Eye (tissue), 1 donor: ENCODE measurements at regions not wholly inside any gene's neighbourhood (a gene's known extent, or its start where the extent isn't known, plus 50 kb on each side); places are given as distances from the start of the nearest gene placed in this dataset.

Experiments
- DNase-seq: peaks from one replicate; pipeline ENCODE4 v3.0.0-alpha.2; 2015

DNA sequence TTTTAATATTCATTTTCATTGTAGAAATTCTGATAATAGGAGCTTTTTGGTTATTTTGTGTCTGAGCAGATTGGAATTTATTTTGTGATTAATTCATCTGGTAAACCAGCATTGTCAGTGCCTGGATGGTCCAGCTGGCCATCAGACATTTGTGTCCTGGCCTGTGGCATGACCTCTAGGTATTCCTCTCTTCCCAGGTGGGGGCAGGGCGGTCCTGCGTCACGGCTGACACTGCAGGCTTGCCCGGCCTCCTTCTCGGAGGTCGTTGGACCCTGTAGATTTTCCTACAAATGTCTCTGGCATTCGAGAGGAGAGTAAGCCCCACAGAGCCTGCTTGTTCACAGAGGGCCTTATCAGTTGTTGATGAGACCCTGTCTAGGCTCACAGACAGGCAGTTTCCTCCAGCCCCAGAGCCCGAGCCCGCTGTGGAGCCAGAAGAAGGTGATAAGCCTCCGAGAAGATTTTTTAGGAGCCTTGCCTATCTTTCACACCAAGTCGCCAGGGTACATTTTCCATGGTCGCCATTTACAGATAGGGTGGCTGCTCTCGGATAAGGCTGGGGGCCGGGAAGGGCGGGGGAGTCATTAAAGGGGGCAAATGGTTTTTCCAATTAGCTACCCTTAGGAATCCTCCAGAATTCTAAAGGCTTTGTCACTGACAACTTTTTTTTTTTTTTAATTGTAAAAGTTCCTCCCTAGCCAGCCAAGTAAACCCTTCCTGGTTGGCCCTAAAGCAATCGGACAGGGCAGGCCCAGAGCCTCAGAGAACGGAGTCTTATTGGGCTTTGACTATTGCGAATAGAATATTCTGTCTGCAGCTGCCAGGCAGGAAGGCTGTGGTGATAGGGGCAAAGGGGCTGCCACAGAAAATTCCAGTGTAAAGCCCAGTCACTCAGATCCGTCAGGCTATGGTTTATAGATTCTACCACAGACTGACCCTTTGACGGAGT, 78.1 kb upstream of the TBX20 start:
- DNase-seq, result no peak

DNA sequence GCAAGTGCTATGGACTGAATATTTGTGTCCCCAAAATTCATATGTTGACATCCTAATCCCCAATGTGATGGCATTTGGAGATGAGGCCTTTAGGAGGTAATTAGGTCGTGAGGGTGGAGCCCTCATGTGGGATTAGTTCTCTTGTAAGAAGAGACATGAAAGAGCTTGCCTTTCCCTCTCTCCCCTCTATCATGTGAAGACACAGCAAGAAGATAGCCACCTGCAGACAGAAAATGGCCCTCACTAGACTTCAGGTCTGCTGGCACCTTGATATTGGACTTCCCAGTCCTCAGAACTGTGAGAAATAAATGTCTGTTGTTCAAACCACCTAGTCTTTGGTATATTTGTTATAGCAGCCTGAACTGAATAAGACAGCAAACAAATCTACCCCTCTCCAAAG, 75.1 kb upstream of the TBX20 start:
- no peak for DNase-seq

DNA sequence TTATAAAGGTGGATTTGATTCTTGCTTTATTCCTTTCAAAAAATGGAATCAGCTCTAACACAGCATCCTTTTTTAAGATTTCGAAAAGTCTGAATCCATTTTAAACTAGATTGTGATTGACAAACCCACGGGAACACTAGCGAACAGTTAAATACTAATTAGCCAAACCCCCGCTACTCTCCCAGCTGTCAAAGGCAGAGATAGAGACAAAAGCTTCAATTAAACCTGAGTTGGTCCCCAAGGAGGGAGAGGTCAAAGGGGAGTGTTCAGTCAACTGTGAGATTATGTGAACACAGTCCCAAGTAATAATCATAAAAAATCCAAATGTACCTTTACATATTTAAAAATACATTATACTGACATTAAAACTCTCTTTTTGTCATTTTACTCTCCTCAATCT, 65.7 kb upstream of the TBX20 start:
- DNase-seq, result peak; percentile 87

DNA sequence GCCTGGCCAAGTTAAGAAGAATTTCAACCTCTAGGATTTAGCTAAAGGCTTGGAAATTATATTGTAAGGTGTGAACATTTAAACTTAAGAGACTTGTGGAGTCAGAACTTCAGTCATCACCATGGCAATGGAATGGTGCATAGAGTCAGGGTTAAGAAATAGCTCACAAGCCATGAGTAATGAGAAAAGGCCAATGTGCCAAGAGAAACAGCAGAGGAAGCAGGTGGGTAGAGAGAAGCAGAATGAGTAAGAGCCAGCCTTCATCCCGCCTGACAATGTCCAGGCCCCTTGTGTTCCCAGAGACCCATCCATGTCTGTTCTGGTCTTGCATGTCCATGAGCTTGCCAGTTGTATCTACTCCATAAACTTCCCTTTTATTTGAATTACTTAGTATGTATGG, 62.6 kb upstream of the TBX20 start:
- no peak for DNase-seq

DNA sequence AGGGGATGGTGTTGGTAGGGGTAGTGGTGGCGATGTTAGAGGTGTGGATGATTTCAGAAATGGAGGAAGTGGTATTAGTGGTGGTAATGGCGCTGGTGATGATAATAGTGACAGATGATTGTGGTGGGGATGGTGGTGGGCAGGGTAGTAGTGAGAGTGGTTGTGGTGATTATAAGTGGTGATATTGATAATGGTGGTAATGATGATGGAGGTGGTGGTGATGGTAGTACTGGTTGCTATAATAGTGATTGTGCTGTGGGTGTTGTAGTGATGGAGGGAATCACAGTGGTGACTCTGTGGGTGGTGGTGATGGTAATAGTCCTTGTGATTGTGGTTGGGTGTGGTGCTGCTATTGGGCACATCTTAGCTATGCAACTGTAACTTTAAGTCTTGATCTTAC, 61.6 kb upstream of the TBX20 start:
- no peak for DNase-seq

DNA sequence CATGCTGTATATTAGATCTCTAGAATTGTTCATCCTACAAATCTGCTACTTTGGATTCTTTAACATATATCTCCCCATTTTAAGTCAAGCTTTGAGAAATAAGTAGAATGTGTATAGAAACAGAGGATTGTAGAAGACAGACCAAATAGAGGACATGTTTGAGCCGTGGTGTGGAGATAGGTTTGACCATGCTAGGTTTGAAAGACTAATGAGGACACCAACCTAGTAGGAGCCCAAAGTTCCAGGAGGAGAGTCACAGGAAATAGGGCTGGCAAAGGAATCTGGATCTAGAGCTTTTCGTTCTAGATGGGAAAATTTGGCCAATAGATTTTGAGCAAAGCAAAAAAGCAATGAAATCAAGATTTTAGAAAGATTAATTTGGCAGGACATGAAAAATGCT, 60.5 kb upstream of the TBX20 start:
- no peak for DNase-seq

DNA sequence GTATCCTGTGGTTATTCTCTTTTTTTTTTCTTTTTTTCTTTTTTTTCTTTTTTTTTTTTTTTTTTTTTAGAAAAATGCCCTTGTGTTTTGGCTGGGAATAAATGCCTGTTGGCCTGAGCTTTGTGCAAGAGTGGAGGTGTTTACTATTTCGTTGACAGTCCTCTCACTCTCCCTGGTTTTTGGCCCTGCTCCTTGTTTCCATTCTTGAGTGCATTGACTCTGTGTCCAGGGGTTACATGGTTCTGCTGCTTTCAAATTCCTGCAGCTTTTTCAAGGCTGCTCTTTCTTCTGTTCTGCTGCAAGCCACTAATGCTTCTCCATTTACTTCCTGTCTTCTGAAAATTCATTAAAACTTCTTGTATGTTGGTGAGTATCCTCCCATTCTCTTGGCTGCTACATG, 59.7 kb upstream of the TBX20 start:
- DNase-seq, result no peak
